K562 (cell line): ENCODE measurements at regions not wholly inside any gene's neighbourhood (a gene's known extent, or its start where the extent isn't known, plus 50 kb on each side); places are given as distances from the start of the nearest gene placed in this dataset.

ENCODE experiments used
- ATAC-seq: fragments of 200-7000 bp; cut with Tn5 transposase; 3 replicates; pipeline ENCODE4 v1.9.1; 2020; ENCODE audit warnings: moderate library complexity
- BruUV-seq: library from RNA; stranded (reverse); fragments of 400-500 nt; replicated peaks from 2 replicates; lab custom pipeline; 2021; lab: Mats Ljungman, UMichigan
- CTCF ChIA-PET: fragments of 300-600 bp; formaldehyde crosslinking; extraction: SDS; loops from one replicate; lab custom pipeline; 2021; ENCODE audit warnings: low intra/inter-chr PET ratio; lab: Yijun Ruan, JAX
- POLR2A ChIA-PET: fragments of 300-600, 350-650 bp; sonication (Branson Sonifier 250); formaldehyde crosslinking; extraction: SDS; loops from one replicate; lab custom pipeline; 2021; ENCODE audit warnings: antibody characterized with exemption, inconsistent platforms; lab: Yijun Ruan, JAX
- DNase-seq, 4 experiments: peaks; one replicate each; pipeline versions ENCODE4 v3.0.0 to v3.0.0-alpha.2; 2011 to 2018; ENCODE audit warnings: low spot score in 3 of 4, mixed read lengths in 3 of 4; ENCODE audit errors: extremely low read depth in 1 of 4
- FAIRE-seq: peaks from 2 replicates; lab custom pipeline; 2011; peaks lifted over from hg19 to GRCh38; lab: Jason Lieb, UNC
- H2AFZ ChIP-seq: 2 replicates; pipeline ENCODE4 v1.6.0; 2011; ENCODE audit warnings: low read depth, low read length, control low read depth, inconsistent platforms
- H3K27ac ChIP-seq: fragments of 200-600 bp; 3 replicates; pipeline ENCODE4 v1.8.0; 2011; ENCODE audit warnings: low read depth, mild to moderate bottlenecking, control low read depth, inconsistent platforms, low read length, moderate library complexity, mixed read lengths; ENCODE audit errors: extremely low read depth
- H3K27me3 ChIP-seq, 2 experiments: fragments of 300-600 bp in 1 of 2; 2 replicates in 1 of 2; 3 replicates in 1 of 2; pipeline versions ENCODE4 v1.6.0 to v1.8.0; 2011; ENCODE audit warnings: inconsistent platforms in 2 of 2, low read length in 2 of 2, mild to moderate bottlenecking in 1 of 2, mixed read lengths in 1 of 2, moderate library complexity in 1 of 2; ENCODE audit not compliant: control insufficient read depth in 2 of 2, insufficient read depth in 2 of 2
- H3K36me3 ChIP-seq: fragments of 300-600 bp; 3 replicates; pipeline ENCODE4 v1.8.0; 2011; ENCODE audit warnings: mild to moderate bottlenecking, low read length, inconsistent platforms; ENCODE audit not compliant: control insufficient read depth, insufficient read depth
- H3K4me1 ChIP-seq, 2 experiments: fragments of 200-600 bp in 1 of 2; replicated peaks in 1 of 2; 2 replicates in 1 of 2; 3 replicates in 1 of 2; pipeline versions ENCODE4 v1.5.1 to v1.8.0; 2011; ENCODE audit warnings: inconsistent platforms in 2 of 2, low read length in 2 of 2, mild to moderate bottlenecking in 1 of 2, mixed read lengths in 1 of 2, moderate library complexity in 1 of 2; ENCODE audit not compliant: control insufficient read depth in 2 of 2, insufficient read depth in 2 of 2
- H3K4me2 ChIP-seq: 2 replicates; pipeline ENCODE4 v1.6.1; 2011; ENCODE audit warnings: low read length, control low read depth, inconsistent platforms, mixed read lengths; ENCODE audit not compliant: insufficient read depth
- H3K4me3 ChIP-seq: fragments of 200-600 bp; sonication (generic), shearing (Covaris generic); 2 replicates; pipeline ENCODE4 v1.5.1; 2016; ENCODE audit warnings: control low read depth, inconsistent platforms
- H3K79me2 ChIP-seq: fragments of 200-600 bp; 3 replicates; pipeline ENCODE4 v1.8.0; 2011; ENCODE audit warnings: low read length, inconsistent platforms; ENCODE audit not compliant: control insufficient read depth, insufficient read depth
- H3K9ac ChIP-seq, 2 experiments: 2 replicates each; pipeline versions ENCODE4 v1.6.0 to v1.6.1; 2011; ENCODE audit warnings: low read depth in 2 of 2, low read length in 2 of 2, control low read depth in 1 of 2, inconsistent platforms in 1 of 2, mild to moderate bottlenecking in 1 of 2, mixed read lengths in 1 of 2; ENCODE audit not compliant: insufficient read depth in 1 of 2
- H3K9me1 ChIP-seq: one replicate; pipeline ENCODE4 v1.6.0; 2011; ENCODE audit warnings: inconsistent platforms, mild to moderate bottlenecking, low read length, moderate library complexity; ENCODE audit not compliant: control insufficient read depth, insufficient read depth
- H3K9me3 ChIP-seq: replicated peaks from 2 replicates; pipeline ENCODE4 v1.5.1; 2011; ENCODE audit warnings: low read depth, low read length, inconsistent platforms; ENCODE audit not compliant: control insufficient read depth, insufficient read depth
- H4K20me1 ChIP-seq: replicated peaks from 2 replicates; pipeline ENCODE4 v1.6.1; 2011; ENCODE audit warnings: low read length, inconsistent platforms, mixed read lengths; ENCODE audit not compliant: control insufficient read depth, insufficient read depth
- MXI1 ChIP-seq: IDR thresholded peaks from 2 replicates; pipeline ENCODE4 v1.6.1; 2011; ENCODE audit warnings: low read depth, mild to moderate bottlenecking, improper control_type of control experiment, low read length
- NELFE ChIP-seq: IDR thresholded peaks from 2 replicates; pipeline ENCODE4 v1.6.1; 2011; ENCODE audit warnings: mild to moderate bottlenecking; ENCODE audit not compliant: insufficient read depth, insufficient read length
- ZNF695 ChIP-seq: fragments of 450-650 bp; formaldehyde crosslinking; IDR thresholded peaks from 2 replicates; pipeline ENCODE4 v1.4.0; 2020; ENCODE audit warnings: mild to moderate bottlenecking, moderate library complexity
- WGBS: fragments of 100-300 bp; shearing (Covaris generic); methylation state at CpG from one replicate; pipeline ENCODE4 v1.1.6; 2016; ENCODE audit warnings: low coverage, mixed read lengths; ENCODE audit not compliant: insufficient coverage; ENCODE audit errors: missing lambda C conversion rate; 5-methylcytosine and 5-hydroxymethylcytosine counted together
- in situ Hi-C: fragments of 300-500 bp; cut with MboI; formaldehyde crosslinking; loops from 4 replicates; pipeline ENCODE4 v1.15.0; 2018; ENCODE audit warnings: inconsistent platforms, mixed read lengths
- intact Hi-C: fragments of 100-400 bp; cut with micrococcal nuclease; formaldehyde crosslinking; loops from 2 replicates; pipeline ENCODE4 v1.14.2; 2022
- TF ChIP-seq, protein P1 (sequence below), 3 experiments: IDR thresholded peaks in 2 of 3; conservative IDR thresholded peaks in 1 of 3; 2 replicates each; pipeline ENCODE4 v1.5.1; 2011 to 2012; ENCODE audit warnings: low read length in 3 of 3, mild to moderate bottlenecking in 3 of 3, control low read depth in 2 of 3, improper control_type of control experiment in 1 of 3, inconsistent platforms in 1 of 3, low read depth in 1 of 3, mixed read lengths in 1 of 3, moderate library complexity in 1 of 3; ENCODE audit not compliant: insufficient read depth in 2 of 3

GRCh38 chrX:137353404-137353803, 212.5 kb upstream of the ZIC3 start:
- ChIA-PET CTCF (no interaction called here), POLR2A (no interaction called here)
- H3K9ac ChIP-seq: no peak overlapping the region
- TF ChIP-seq MXI1: no peak
- TF ChIP-seq ZNF695 (CRISPR knock-in tag): no peak
- WGBS: 0% methylated on average over 1 of the region's 1 CpG
- in situ Hi-C loops: no loop called here
- H3K79me2 ChIP-seq: no peaks in the 10 kb centered on the region
- no peaks in the 10 kb centered on the region for H3K36me3 ChIP-seq
- no peak for FAIRE-seq
- H3K9me1 ChIP-seq: no peaks in the 10 kb centered on the region
- H3K4me3 ChIP-seq: no peak overlapping the region
- no TSS peak for BruUV-seq
- no peak for DNase-seq
- H3K4me1 ChIP-seq: no peaks in the 10 kb centered on the region
- no peaks in the 10 kb centered on the region for H3K27me3 ChIP-seq
- intact Hi-C loops: no loop called here
- no peak overlapping the region for H2AFZ ChIP-seq
- H3K4me2 ChIP-seq: no peak overlapping the region
- no peaks in the 10 kb centered on the region for H3K9me3 ChIP-seq
- no peak overlapping the region for H3K27ac ChIP-seq
- ATAC-seq: no peak
- H4K20me1 ChIP-seq: no peaks in the 10 kb centered on the region

- Histone ChIP-seq H3K9me3 (no peaks in the 10 kb centered on the region), H3K27me3 (no peaks in the 10 kb centered on the region), H3K36me3 (no peaks in the 10 kb centered on the region), H3K4me1 (no peaks in the 10 kb centered on the region), H3K27ac (no peak overlapping the region), H3K4me2 (no peak overlapping the region), H3K9ac (no peak overlapping the region), H2AFZ (no peak overlapping the region), H4K20me1 (no peaks in the 10 kb centered on the region), H3K9me1 (no peaks in the 10 kb centered on the region), H3K4me3 (no peak overlapping the region), H3K79me2 (no peaks in the 10 kb centered on the region)
- no peak for TF ChIP-seq NELFE
- TF ChIP-seq, protein P1, sequence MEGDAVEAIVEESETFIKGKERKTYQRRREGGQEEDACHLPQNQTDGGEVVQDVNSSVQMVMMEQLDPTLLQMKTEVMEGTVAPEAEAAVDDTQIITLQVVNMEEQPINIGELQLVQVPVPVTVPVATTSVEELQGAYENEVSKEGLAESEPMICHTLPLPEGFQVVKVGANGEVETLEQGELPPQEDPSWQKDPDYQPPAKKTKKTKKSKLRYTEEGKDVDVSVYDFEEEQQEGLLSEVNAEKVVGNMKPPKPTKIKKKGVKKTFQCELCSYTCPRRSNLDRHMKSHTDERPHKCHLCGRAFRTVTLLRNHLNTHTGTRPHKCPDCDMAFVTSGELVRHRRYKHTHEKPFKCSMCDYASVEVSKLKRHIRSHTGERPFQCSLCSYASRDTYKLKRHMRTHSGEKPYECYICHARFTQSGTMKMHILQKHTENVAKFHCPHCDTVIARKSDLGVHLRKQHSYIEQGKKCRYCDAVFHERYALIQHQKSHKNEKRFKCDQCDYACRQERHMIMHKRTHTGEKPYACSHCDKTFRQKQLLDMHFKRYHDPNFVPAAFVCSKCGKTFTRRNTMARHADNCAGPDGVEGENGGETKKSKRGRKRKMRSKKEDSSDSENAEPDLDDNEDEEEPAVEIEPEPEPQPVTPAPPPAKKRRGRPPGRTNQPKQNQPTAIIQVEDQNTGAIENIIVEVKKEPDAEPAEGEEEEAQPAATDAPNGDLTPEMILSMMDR (IDR thresholded peaks at IDR 0.05 in 2 of 3, conservative IDR thresholded peaks at IDR 0.05 in 1 of 3; ENCODE audit: insufficient read depth in 2 of 3, low read depth in 1 of 3, low read length in 3 of 3): peak; percentile 5 to 27 (median 22); a peak in 2 of 6 replicates
- in situ Hi-C loops (no loop called here), intact Hi-C loops (no loop called here)
- CTCF ChIA-PET: no interaction called here
- peak; percentile 64; the same call in 1 of the 3 replicates for ATAC-seq
- POLR2A ChIA-PET: no interaction called here
- DNase-seq: peak; percentile 1 to 12 (median 10)
- no TSS peak for BruUV-seq
- no peak for FAIRE-seq
Observed at GRCh38 chrX:137352101-137352660, 213.7 kb upstream of the ZIC3 start.
